Upper lobe of left lung (tissue), 6 donors: ENCODE measurements at regions not wholly inside any gene's neighbourhood (a gene's known extent, or its start where the extent isn't known, plus 50 kb on each side); places are given as distances from the start of the nearest gene placed in this dataset.
"Not testable (repeated sequence)": the region's sequence is repeated elsewhere in the genome, so short reads cannot be mapped to it uniquely, and the experiment has no call there.

Experiments used
- ATAC-seq, 2 donors: fragments of 200-7000 bp; cut with Tn5 transposase; one replicate each; pipeline ENCODE4 v1.9.1; 2022; ENCODE audit warnings: mild to moderate bottlenecking in 2 of 2, moderate library complexity in 2 of 2; ENCODE audit not compliant: low FRiP score in 2 of 2
- DNase-seq, 2 donors: peaks; one replicate each; pipeline ENCODE4 v3.0.0-alpha.2; 2019 to 2020
- H3K27ac ChIP-seq, 4 donors: fragments of 200-600 bp; sonication (generic); one replicate each; pipeline ENCODE4 v1.5.1; 2016 to 2019
- H3K27me3 ChIP-seq, 4 donors: fragments of 200-600 bp; sonication (generic); one replicate each; pipeline ENCODE4 v1.5.1; 2017 to 2019
- H3K36me3 ChIP-seq, 4 donors: fragments of 200-600 bp; sonication (generic); one replicate each; pipeline ENCODE4 v1.5.1; 2016 to 2019
- H3K4me1 ChIP-seq, 4 donors: fragments of 200-600 bp; sonication (generic); one replicate each; pipeline ENCODE4 v1.5.1; 2018 to 2019
- H3K4me3 ChIP-seq, 4 donors: fragments of 200-600 bp; sonication (generic); one replicate each; pipeline ENCODE4 v1.5.1; 2017 to 2019; ENCODE audit warnings: mild to moderate bottlenecking in 2 of 4, moderate library complexity in 1 of 4
- H3K9me3 ChIP-seq, 4 donors: fragments of 200-600 bp; sonication (generic); one replicate each; pipeline ENCODE4 v1.5.1; 2018 to 2019
- WGBS, 2 donors: methylation state at CpG; one replicate each; pipeline ENCODE4 v1.1.5; 2017 to 2018; 5-methylcytosine and 5-hydroxymethylcytosine counted together
- TF ChIP-seq, protein P1 (sequence below), 6 experiments: fragments of 450-650 bp in 4 of 6; fragments of 200-600 bp in 2 of 6; sonication (generic) in 2 of 6; IDR thresholded peaks; one replicate each; pipeline ENCODE4 v1.5.1; 2016 to 2019; ENCODE audit warnings: antibody characterized with exemption in 6 of 6
- donor health status: DM: no; HTN: no; CAD: no; lungs with moderate emphysema.
- donor health status: DM: no; HTN: yes; CAD: no; lungs with severe emphysema.

DNA sequence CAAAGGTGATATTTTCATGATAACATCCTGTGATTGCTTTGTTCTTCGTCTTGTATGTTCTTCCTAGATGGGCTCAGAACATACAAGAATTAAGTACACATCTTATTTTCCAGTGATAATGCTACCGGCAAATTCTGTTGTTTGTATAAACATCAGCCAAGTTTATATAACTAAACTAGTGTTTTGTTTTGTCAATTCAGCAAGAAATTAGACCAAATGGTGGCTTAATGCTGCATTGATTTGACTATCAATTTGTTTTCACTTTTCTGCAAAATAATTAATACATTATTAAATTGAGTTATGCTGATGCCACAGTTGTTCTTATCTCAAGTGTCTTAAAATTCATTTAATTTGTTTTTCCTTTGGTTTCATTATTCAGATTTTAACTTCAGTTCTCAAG lies 177.7 kb downstream of the OR4F29 start:
- H3K4me3 ChIP-seq: peak overlapping the region in 1 of 4 donors; percentile 10
- H3K36me3 ChIP-seq, H3K4me1 ChIP-seq, DNase-seq, H3K27me3 ChIP-seq, ATAC-seq, H3K9me3 ChIP-seq, H3K27ac ChIP-seq: not testable (repeated sequence)
- 53 to 65% methylated on average over 2 of the region's 2 CpGs for WGBS, 2 donors

DNA sequence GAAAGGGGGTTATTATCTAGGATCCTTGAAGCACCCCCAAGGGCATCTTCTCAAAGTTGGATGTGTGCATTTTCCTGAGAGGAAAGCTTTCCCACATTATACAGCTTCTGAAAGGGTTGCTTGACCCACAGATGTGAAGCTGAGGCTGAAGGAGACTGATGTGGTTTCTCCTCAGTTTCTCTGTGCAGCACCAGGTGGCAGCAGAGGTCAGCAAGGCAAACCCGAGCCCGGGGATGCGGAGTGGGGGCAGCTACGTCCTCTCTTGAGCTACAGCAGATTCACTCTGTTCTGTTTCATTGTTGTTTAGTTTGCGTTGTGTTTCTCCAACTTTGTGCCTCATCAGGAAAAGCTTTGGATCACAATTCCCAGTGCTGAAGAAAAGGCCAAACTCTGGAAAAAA lies 183.7 kb downstream of the OR4F29 start:
- not testable (repeated sequence) for H3K27ac ChIP-seq, H3K27me3 ChIP-seq, H3K4me3 ChIP-seq, H3K9me3 ChIP-seq, H3K36me3 ChIP-seq, H3K4me1 ChIP-seq, ATAC-seq
- DNase-seq: peak; percentile 61 to 79
- 3 to 7% methylated on average over 5 of the region's 5 CpGs for WGBS, 2 donors
- TF ChIP-seq, protein P1, sequence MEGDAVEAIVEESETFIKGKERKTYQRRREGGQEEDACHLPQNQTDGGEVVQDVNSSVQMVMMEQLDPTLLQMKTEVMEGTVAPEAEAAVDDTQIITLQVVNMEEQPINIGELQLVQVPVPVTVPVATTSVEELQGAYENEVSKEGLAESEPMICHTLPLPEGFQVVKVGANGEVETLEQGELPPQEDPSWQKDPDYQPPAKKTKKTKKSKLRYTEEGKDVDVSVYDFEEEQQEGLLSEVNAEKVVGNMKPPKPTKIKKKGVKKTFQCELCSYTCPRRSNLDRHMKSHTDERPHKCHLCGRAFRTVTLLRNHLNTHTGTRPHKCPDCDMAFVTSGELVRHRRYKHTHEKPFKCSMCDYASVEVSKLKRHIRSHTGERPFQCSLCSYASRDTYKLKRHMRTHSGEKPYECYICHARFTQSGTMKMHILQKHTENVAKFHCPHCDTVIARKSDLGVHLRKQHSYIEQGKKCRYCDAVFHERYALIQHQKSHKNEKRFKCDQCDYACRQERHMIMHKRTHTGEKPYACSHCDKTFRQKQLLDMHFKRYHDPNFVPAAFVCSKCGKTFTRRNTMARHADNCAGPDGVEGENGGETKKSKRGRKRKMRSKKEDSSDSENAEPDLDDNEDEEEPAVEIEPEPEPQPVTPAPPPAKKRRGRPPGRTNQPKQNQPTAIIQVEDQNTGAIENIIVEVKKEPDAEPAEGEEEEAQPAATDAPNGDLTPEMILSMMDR (IDR thresholded peaks at IDR 0.05): peak; percentile 39 to 78 (median 48)
